ENCODE measurements at regions not wholly inside any gene's neighbourhood (a gene's known extent, or its start where the extent isn't known, plus 50 kb on each side); places are given as distances from the start of the nearest gene placed in this dataset.

DNA sequence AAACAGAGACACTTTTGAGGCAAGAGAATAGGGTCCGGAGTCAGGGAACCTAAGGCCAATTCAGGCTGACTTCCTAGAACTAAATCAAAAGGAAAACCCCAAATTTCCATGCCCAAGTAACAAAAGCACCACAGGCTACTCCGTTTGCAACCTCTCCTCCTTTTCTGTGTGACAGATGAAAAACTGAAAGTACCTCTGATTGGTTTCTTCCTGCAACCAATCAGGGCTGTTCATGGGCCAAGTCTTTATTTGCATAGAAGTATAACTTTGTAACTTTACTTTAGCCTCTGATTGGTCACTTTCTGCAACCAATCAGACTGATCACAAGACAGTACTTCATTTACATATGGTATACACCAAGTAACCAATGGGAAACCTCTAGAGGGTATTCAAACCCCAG is 239.9 kb upstream of the KCND2 start:
- Histone ChIP-seq H3K4me1 (ENCODE audit: control insufficient read depth, insufficient read depth, low read length) (no peaks in the 10 kb centered on the region), H3K4me3 (ENCODE audit: low read length) (no peak overlapping the region), H3K27me3 (ENCODE audit: control insufficient read depth, insufficient read depth) (no peaks in the 10 kb centered on the region), H3K27ac (ENCODE audit: low read length) (no peak overlapping the region), H3K9me3 (ENCODE audit: control insufficient read depth, low read length) (no peaks in the 10 kb centered on the region)
- 55% methylated on average over 2 of the region's 2 CpGs for WGBS
- ATAC-seq: no peak
- no peak for DNase-seq
- intact Hi-C loops (cut with DNase I): no loop called here

DNA sequence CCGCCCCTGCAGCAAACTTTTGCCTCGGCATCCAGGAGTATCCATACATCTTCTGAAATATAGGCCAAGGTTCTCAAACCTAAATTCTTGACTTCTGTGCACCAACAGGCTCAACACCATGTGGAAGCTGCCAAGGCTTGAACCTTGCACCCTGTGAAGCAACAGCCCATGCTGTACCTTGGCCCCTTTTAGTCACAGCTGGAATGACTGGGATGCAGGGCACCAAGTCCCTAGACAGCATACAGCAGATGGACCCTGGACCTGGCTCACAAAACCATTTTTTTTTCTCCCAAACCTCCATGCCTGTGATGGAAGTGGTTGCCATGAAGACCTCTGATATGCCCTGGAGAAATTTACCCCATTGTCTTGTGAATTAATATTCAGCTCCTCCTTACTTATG is 233.8 kb upstream of the KCND2 start:
- intact Hi-C loops (cut with DNase I): no loop called here
- DNase-seq: no peak
- Histone ChIP-seq H3K4me1 (ENCODE audit: control insufficient read depth, insufficient read depth, low read length) (no peaks in the 10 kb centered on the region), H3K27me3 (ENCODE audit: control insufficient read depth, insufficient read depth) (no peaks in the 10 kb centered on the region), H3K4me3 (ENCODE audit: low read length) (no peak overlapping the region), H3K9me3 (ENCODE audit: control insufficient read depth, low read length) (peaks cover 1% of the 10 kb centered on the region), H3K27ac (ENCODE audit: low read length) (no peak overlapping the region)
- no peak for ATAC-seq
- WGBS: 87% methylated on average over 2 of the region's 2 CpGs

DNA sequence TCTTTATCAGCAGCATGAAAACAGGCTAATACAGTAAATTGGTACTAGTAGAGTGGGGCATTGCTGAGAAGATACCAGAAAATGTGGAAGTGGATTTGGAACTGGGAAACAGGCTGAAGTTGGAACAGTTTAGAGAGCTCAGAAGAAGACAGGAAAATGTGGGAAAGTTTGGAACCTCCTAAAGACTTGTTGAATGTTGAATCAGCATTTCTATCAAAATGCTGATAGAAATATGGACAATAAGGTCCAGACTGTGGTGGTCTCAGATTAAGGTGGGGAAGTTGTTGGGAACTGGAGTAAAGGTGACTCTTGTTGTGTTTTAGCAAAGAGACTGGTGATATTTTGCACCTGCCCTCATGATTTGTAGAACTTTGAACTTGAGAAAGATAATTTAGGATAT is 231.2 kb upstream of the KCND2 start:
- no peaks in the 10 kb centered on the region for H3K4me1 ChIP-seq (ENCODE audit: control insufficient read depth, insufficient read depth, low read length)
- no peak overlapping the region for H3K4me3 ChIP-seq (ENCODE audit: low read length)
- H3K27me3 ChIP-seq (ENCODE audit: control insufficient read depth, insufficient read depth): no peaks in the 10 kb centered on the region
- intact Hi-C loops (cut with DNase I): no loop called here
- no peak overlapping the region for H3K27ac ChIP-seq (ENCODE audit: low read length)
- ATAC-seq (no peak), DNase-seq (no peak)
- peaks cover 1% of the 10 kb centered on the region for H3K9me3 ChIP-seq (ENCODE audit: control insufficient read depth, low read length)

DNA sequence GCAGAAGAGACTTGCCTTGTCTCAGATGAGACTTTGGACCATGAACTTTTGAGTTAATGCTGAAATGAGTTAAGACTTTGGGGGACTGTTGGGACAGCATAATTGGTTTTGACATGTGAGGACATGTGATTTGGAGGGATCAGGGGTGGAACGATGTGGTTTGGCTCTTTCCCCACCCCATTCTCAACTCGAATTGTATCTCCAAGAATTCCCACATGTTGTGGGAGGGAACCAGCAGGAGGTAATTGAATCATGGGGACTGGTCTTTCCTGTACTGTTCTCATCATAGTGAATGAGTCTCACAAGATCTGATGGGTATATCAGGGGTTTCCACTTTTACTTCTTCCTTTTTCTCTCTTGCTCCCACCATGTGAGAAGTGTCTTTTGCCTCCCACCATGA is 229.7 kb upstream of the KCND2 start:
- no peak for DNase-seq
- Histone ChIP-seq H3K27me3 (ENCODE audit: control insufficient read depth, insufficient read depth) (no peaks in the 10 kb centered on the region), H3K9me3 (ENCODE audit: control insufficient read depth, low read length) (peaks cover 1% of the 10 kb centered on the region), H3K27ac (ENCODE audit: low read length) (no peak overlapping the region), H3K4me3 (ENCODE audit: low read length) (no peak overlapping the region), H3K4me1 (ENCODE audit: control insufficient read depth, insufficient read depth, low read length) (no peaks in the 10 kb centered on the region)
- WGBS: 50% methylated on average over 2 of the region's 2 CpGs
- no peak for ATAC-seq
- intact Hi-C loops (cut with DNase I): no loop called here

DNA sequence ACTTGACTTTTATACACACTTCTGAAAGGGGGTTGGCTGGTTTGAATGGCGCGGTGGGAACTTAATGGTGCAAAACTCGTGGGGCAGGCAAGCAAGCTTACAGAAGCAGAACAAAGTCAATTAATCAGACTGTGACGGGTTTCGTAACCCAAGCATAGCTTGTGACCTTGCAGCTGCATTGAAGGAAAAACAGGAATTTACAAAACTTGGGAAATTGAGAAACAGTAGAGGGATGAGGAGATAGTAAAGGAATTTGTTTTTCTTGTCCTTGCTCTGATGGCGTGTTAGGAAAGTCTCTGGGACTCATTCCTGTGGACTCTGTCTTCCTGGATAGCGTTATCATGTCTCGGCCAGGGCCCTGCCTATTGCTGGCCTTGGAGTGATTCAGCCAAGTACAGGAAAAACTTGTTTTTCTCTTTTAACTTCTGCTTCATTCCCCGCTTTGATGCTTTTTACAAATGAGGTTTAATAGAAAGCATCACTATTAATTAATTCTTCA is 220.0 kb upstream of the KCND2 start:
- Histone ChIP-seq H3K4me3 (ENCODE audit: low read length) (no peak overlapping the region), H3K27me3 (ENCODE audit: control insufficient read depth, insufficient read depth) (no peaks in the 10 kb centered on the region), H3K4me1 (ENCODE audit: control insufficient read depth, insufficient read depth, low read length) (no peaks in the 10 kb centered on the region), H3K27ac (ENCODE audit: low read length) (no peak overlapping the region), H3K9me3 (ENCODE audit: control insufficient read depth, low read length) (no peaks in the 10 kb centered on the region)
- WGBS: 55% methylated on average over 9 of the region's 9 CpGs
- peak; percentile 40 to 66 (median 41) for DNase-seq
- ATAC-seq: peak; percentile 82 to 92
- intact Hi-C loops (cut with DNase I): no loop called here

DNA sequence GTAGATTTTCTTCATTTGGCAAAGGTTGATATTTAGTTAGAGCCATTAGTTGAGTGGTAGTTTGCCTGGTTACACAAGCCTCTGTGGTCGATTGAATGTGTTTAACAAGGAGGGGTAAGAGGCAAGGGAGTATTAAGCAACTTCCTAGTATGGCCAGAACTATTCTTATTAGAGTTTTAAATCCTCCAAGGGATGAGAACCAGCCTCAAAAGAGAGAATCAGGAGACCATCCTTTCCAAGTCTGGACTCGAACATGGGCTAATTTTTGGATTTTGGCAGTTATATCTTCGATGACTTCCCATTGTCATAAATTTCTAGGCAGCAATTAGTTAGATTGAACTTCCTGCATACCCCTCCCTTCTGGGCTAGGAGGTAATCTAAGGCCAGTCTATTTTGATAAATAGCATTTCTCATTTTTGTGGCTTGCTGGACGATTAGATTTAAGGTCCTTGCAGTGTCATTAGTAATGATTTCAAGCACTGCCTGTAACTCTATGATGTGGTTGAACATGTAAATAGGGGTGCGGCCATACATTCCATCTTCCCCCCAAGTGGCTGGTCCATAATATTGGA is 219.5 kb upstream of the KCND2 start:
- 51% methylated on average over 5 of the region's 5 CpGs for WGBS
- no peaks in the 10 kb centered on the region for H3K4me1 ChIP-seq (ENCODE audit: control insufficient read depth, insufficient read depth, low read length)
- ATAC-seq: peak; percentile 66 to 71
- H3K9me3 ChIP-seq (ENCODE audit: control insufficient read depth, low read length): no peaks in the 10 kb centered on the region
- no peak overlapping the region for H3K4me3 ChIP-seq (ENCODE audit: low read length)
- DNase-seq: no peak
- H3K27ac ChIP-seq (ENCODE audit: low read length): no peak overlapping the region
- intact Hi-C loops (cut with DNase I): no loop called here
- no peaks in the 10 kb centered on the region for H3K27me3 ChIP-seq (ENCODE audit: control insufficient read depth, insufficient read depth)

DNA sequence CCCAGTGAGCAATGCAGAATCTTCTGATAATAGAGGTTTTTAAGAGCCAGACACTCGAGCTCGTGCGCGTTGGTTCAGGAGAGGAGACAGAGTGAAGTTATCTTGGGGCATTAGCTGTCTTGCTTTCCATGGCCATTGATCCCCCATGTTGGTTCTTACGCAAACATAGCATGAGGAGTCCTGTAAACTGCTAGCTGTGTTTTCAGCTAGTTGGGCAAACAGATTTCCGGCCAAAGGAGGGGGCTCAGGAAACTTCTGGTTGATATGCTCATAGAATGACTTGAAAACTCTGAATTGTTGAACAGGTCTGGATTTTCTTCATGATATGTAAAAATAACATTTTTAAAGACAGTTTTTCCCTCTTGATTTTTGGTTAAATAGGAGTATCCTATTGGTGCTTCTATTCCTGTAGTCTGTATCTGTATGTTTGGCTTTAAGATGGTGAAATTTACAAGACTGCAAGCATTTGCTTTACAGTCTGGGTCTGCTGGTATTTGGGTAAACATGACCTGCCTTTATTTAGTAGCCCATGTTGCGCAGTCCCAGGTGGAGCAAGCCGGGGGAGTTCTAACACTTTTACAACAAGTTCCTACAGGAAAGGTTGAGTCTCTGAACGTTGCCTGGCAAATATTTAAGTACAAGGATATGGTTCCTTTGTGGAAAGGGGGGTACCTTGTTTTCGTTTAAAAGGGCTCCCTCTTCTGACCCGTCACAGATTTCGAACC is 218.4 kb upstream of the KCND2 start:
- ATAC-seq (no peak), DNase-seq (no peak)
- H3K4me1 ChIP-seq (ENCODE audit: control insufficient read depth, insufficient read depth, low read length): no peaks in the 10 kb centered on the region
- no peak overlapping the region for H3K27ac ChIP-seq (ENCODE audit: low read length)
- H3K27me3 ChIP-seq (ENCODE audit: control insufficient read depth, insufficient read depth): no peaks in the 10 kb centered on the region
- H3K4me3 ChIP-seq (ENCODE audit: low read length): no peak overlapping the region
- intact Hi-C loops (cut with DNase I): no loop called here
- WGBS: 75% methylated on average over 12 of the region's 12 CpGs
- H3K9me3 ChIP-seq (ENCODE audit: control insufficient read depth, low read length): no peaks in the 10 kb centered on the region

DNA sequence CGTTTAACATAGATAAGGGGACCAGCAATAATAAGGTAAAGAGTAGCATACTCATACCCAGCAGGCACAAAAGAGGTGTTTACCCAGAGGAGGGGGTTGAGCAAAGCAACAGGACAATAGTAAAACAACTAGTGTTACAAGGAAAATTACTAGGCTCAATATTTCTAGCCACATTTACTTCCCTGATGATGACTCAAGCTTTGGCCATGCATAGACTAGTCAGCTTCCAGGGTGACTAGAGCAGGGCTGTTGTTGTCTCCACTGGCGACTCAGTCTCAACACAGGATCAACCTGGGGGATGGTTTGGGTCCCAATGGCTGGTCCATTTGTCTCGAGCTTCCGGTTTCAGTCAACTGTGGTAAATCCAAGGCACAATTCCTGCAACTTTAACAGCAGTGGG is 217.7 kb upstream of the KCND2 start:
- WGBS: 85% methylated on average over 4 of the region's 4 CpGs

DNA sequence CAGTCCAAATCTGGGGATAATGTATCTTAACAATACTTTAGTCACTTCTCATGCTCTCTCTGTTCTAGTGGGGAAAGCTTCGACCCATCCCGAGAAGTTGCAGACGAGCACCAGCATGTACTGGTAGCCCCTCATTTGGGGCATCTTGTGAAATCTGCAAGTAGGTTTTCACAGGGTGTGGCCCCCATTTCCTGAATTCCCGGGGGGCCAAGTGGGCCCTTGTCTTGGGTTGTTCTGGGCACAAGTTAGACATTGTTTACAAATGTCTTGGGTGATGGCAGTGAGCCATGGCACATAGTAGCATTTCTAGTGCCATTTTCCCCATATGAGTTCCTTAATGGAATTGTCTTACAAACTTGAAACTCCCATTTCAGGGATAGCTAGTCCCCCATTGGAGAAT is 216.7 kb upstream of the KCND2 start:
- no peaks in the 10 kb centered on the region for H3K4me1 ChIP-seq (ENCODE audit: control insufficient read depth, insufficient read depth, low read length)
- DNase-seq (no peak), ATAC-seq (no peak)
- no peaks in the 10 kb centered on the region for H3K27me3 ChIP-seq (ENCODE audit: control insufficient read depth, insufficient read depth)
- no peak overlapping the region for H3K4me3 ChIP-seq (ENCODE audit: low read length)
- H3K27ac ChIP-seq (ENCODE audit: low read length): no peak overlapping the region
- H3K9me3 ChIP-seq (ENCODE audit: control insufficient read depth, low read length): no peaks in the 10 kb centered on the region
- intact Hi-C loops (cut with DNase I): no loop called here
- WGBS: 85% methylated on average over 4 of the region's 4 CpGs

More for the DNA sequence above, 217.7 kb upstream of the KCND2 start:
- no peak overlapping the region for H3K4me3 ChIP-seq (ENCODE audit: low read length)
- DNase-seq: no peak
- no peak overlapping the region for H3K27ac ChIP-seq (ENCODE audit: low read length)
- H3K27me3 ChIP-seq (ENCODE audit: control insufficient read depth, insufficient read depth): no peaks in the 10 kb centered on the region
- no peaks in the 10 kb centered on the region for H3K9me3 ChIP-seq (ENCODE audit: control insufficient read depth, low read length)
- intact Hi-C loops (cut with DNase I): no loop called here
- no peak for ATAC-seq
- no peaks in the 10 kb centered on the region for H3K4me1 ChIP-seq (ENCODE audit: control insufficient read depth, insufficient read depth, low read length)

DNA sequence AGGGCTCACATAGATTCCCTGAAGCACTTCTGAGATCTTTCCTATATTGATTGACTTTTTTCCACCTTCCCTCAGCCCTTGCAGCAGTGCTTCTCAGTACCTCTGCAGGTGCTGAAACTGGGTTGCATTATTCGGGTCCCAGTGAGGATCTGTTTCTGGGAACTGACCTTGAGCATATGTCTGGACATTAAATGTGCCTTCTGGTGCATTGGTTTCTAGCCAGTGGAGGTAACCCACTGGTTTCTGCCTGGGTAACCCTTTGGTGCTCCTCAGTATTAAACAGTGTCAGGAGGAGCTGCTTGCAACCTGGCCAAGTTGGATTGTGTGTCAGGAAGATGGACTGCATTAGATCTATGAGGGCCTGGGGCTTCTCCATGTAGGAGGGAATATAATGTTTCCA is 213.3 kb upstream of the KCND2 start:
- DNase-seq: no peak
- Histone ChIP-seq H3K9me3 (ENCODE audit: control insufficient read depth, low read length) (no peaks in the 10 kb centered on the region), H3K4me1 (ENCODE audit: control insufficient read depth, insufficient read depth, low read length) (no peaks in the 10 kb centered on the region), H3K27ac (ENCODE audit: low read length) (no peak overlapping the region), H3K27me3 (ENCODE audit: control insufficient read depth, insufficient read depth) (no peaks in the 10 kb centered on the region), H3K4me3 (ENCODE audit: low read length) (no peak overlapping the region)
- WGBS: 85% methylated on average over 1 of the region's 1 CpG
- no peak for ATAC-seq
- intact Hi-C loops (cut with DNase I): no loop called here

DNA sequence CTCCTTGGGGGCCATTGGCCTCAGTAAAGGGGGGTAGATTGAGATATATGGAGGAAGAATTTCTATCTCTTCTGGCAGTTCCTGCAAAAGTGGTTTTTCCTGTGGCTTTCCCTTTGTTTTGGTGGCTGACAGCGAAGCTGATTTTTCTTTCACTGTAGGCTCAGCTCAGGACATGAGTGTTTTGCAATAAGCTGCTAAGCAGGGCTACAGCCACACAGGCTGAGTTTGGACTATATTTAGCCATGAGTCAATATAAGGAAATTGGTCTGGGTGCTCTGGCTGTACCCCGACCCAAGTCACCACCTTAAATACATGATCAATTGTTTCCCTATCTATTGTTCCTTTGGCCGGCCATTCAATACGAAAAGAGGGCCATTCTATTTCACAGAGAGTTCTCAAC is 212.7 kb upstream of the KCND2 start:
- WGBS: 80% methylated on average over 4 of the region's 4 CpGs
- Histone ChIP-seq H3K27ac (ENCODE audit: low read length) (no peak overlapping the region), H3K4me1 (ENCODE audit: control insufficient read depth, insufficient read depth, low read length) (no peaks in the 10 kb centered on the region), H3K4me3 (ENCODE audit: low read length) (no peak overlapping the region), H3K27me3 (ENCODE audit: control insufficient read depth, insufficient read depth) (no peaks in the 10 kb centered on the region), H3K9me3 (ENCODE audit: control insufficient read depth, low read length) (no peaks in the 10 kb centered on the region)
- intact Hi-C loops (cut with DNase I): no loop called here
- ATAC-seq (no peak), DNase-seq (no peak)

DNA sequence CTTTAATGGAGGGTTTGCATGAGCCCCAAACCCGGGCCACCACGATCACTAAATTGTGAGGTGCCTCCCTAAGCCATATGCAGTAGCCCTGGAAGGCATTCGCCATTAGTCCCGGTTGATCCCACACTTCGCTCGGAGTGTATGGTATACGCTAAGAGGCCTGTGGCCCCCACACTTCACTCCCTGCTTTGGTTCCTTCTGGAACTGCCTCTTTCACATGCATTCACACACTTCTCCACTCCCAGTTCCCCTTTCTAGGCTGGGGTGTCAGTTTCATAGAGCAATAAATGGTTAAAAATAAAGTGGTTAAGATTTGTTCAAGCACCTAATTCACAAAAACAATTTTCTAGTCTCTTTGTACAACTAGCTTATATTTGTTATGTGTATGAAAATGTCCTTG is 212.1 kb upstream of the KCND2 start:
- ATAC-seq (no peak), DNase-seq (no peak)
- Histone ChIP-seq H3K4me1 (ENCODE audit: control insufficient read depth, insufficient read depth, low read length) (no peaks in the 10 kb centered on the region), H3K9me3 (ENCODE audit: control insufficient read depth, low read length) (no peaks in the 10 kb centered on the region), H3K4me3 (ENCODE audit: low read length) (no peak overlapping the region), H3K27me3 (ENCODE audit: control insufficient read depth, insufficient read depth) (no peaks in the 10 kb centered on the region), H3K27ac (ENCODE audit: low read length) (no peak overlapping the region)
- intact Hi-C loops (cut with DNase I): no loop called here
- 90% methylated on average over 7 of the region's 7 CpGs for WGBS

All from right cardiac atrium (tissue), 5 donors.